Fibroblast of skin of left quadriceps (primary cell): ENCODE measurements at regions not wholly inside any gene's neighbourhood (a gene's known extent, or its start where the extent isn't known, plus 50 kb on each side); places are given as distances from the start of the nearest gene placed in this dataset.

ENCODE experiments used
- DNase-seq, 2 experiments: peaks; one replicate each; pipeline ENCODE4 v3.0.0-alpha.2; 2013; ENCODE audit warnings: low read depth in 2 of 2

- DNase-seq = no peak
Measured at GRCh38 chr6:43904311-43905123, 134.5 kb downstream of the VEGFA start.

- no peak for DNase-seq
Measured at GRCh38 chr6:43903739-43904290, 133.8 kb downstream of the VEGFA start.

DNA sequence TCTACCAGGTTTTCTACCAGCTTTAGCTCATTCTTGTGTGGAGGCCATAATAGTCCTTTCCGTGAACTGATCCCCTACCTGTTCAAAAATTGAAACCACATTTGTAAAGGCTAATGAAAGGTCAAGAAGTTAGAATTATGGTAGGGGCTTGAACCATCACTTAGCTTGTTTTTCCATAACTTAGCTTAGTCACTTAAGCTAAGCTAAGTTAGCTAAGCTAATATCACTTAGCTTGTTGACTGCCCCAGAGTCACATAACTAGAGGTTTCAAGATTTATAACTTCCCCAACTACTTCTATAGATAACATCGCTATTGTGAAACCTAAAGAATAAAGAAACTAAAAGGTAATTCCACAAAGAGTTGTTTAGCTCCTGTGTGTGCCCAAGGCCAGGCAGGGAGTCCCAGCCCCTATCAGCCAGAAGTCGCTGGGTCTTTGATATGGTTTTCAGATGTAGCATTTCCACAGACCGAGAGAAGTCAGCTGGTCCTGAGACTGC lies 131.8 kb downstream of the VEGFA start:
- no peak for DNase-seq

- DNase-seq = no peak
Measured at GRCh38 chr6:43900916-43901732, 131.1 kb downstream of the VEGFA start.

DNA sequence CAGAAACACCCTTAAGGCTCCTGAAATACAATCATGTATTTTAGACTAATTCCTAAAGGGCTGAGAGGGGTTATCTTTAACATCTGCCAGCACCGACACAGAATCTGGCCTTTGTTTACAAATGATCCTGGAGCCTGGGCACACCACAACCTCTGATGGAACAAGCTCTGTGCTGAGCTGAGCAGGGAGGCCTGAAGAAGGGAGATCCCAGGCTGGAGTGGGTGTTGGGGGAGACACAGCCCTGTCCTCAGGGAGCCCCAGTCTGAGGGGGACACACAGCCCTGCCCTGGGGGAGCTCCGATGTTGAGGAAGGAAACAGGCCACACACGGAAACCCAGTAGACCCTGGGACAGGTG lies 130.5 kb downstream of the VEGFA start:
- DNase-seq = no peak

GRCh38 chr6:43899830-43900229 lies 129.8 kb downstream of the VEGFA start:
- no peak for DNase-seq

DNA sequence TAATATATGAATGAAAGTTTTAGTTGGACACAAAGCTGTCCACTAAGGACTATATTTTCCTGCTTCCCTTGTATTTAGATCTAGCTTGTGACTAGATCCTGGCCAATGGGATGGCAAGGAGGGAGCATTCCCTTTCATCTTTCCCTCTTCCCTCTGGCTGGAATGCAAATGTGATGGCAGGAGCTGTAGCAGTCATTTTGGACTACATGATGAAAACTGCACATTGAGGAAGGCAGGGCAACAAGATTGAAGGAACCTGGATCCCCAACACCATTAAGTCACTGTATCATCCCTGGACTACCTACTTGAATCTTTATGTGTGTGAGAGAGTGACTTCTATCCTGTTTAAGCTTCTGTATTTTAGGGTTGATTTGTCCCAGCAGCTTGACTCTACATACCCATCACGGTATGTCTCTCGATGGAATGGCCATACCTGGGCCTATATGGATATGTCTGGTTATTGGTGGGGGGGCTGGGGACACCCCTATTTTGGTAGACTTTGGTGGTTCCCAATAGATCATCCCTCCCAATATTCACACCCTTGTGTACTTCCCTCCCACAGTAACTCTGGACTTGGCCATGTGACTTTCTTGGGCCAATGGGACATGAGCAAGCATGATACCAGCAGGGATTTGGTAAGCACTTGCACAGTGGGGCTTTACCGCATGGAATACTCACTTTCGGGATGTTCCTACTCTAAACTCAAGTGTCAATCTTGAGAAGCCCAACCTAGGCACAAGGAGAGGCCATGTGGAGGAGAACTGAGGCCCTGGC lies 128.5 kb downstream of the VEGFA start:
- no peak for DNase-seq

GRCh38 chr6:43897571-43898302 lies 127.7 kb downstream of the VEGFA start:
- no peak for DNase-seq

- DNase-seq = no peak
Measured at GRCh38 chr6:43896329-43897255, 126.6 kb downstream of the VEGFA start.

DNA sequence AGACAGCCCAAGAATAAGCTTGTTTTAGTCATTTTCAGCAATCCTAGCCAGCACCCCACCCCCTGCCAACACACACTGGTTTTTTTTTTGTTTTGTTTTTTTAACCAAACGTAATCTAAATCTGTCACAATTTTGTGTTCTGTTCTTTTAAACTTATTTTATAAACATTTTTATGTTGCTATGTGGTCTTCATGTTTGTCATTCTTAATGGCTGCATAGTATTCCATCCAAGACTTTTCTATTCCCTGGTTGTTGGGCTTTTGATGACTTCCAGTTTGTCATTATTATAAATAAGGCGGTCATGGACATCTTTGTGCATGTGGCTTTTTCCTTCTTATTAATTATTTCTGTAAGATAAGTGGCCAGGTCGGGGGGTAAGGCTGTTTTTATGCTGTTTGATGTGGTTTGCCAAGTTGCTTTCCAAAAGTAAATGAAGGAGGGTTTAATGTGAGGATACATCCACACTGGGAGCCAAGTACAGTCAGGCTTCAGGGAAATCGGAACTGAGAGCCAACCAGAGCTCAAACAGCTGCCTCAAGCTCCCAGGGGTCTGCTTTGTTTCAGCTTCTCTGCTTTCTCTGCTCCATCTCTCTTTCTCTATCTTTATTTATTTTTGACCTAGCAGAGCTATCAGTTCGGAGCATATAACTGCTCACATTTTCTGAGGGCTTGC lies 125.8 kb downstream of the VEGFA start:
- no peak for DNase-seq

DNA sequence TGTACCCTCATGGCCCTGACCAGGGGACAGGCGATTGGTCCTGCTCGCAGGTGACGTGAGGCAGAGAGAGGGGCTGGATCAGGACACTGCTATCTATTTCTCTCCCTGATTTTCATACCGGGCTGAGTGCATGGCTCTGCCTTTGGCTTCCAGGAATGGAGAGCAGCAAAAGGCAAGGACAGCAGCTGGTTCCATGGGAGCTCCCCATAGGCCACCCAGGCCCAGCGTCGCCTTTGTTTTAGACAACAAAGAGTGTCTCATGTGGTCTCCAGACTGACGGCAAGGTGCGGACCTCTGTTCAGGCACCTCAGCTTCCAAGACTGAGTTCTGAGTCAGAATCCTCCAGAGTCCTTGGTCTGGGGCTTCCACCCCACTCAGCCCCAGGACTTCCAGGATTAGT lies 123.1 kb downstream of the VEGFA start:
- no peak for DNase-seq

GRCh38 chr6:43891072-43891870 lies 121.3 kb downstream of the VEGFA start:
- no peak for DNase-seq

DNA sequence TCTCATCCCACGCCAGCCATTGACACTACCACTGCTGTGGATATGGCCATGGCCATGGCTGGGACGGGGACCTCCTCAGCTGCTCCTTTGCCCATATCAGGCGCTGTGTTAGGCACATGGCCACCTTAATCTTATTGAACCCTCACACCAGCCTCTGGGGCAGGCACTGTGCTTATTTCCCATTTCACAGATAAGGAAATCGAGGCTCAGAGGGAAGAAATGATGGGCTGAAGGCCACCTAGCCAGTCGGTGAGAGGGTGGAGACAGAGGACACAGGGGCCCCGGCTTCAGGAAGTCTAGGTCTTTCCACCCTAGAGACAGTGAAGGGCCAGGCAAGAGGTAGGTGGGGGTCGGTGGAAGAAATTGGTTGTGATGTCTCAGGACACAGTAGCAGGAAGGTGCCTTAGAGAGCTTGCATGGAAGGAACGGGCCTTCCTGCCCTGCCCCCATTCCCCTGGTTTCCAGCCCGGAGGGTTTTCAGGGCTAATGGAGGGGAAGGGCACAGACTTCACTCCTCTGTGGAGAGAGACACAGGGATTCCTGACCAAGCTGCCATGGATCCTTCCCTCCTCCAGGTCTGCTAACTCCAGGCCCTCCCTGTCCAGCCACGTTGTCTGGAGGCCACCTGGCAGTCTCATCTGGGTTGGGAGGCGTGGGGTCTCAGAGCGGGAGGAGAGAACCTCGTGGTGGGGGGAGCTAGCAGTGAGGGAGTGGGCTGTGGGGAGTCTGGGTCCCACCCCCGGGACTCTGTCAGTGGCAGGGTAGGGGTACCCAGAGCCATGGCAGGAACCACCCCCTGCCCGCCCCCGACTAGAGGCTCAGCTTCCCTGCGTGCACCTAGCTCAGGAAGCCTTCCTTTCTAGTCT lies 120.4 kb downstream of the VEGFA start:
- no peak for DNase-seq

DNA sequence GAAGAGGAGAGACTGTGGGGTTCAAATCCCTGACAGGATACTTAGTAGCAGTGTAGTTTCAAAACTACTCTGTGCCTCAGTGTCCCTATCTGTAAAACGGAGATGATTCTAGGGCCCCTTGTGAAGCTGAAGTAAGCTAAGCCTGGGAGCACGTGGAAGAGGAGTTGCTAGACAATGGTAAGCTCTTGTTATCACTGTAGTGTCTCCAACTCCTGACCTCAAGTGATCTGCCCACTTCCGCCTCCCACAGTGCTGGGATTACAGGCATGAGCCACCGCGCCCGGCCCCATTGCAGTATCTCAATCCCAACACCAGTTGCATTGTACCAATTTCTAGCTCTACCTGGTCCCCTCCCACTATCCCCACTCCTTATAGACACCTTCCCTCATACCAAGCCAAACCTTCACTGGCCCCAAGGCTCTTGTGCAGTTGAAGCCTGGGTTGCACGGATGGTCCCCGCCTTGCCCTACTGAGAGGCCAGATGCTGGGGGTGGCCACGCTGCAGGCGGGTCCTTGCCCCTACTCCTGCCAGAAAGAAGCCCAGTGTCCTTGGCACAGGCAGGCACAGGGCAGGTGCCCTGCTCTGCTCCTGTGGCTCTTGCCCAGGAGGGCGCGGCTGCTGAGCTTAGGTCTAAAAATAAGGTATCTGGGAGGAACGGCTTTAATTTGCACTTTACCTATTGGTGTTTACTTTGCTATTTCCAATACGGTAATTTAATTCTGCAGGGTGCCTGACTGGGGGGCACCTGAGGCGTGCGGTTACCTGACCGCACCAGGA lies 118.1 kb downstream of the VEGFA start:
- no peak for DNase-seq

- no peak for DNase-seq
Measured at GRCh38 chr6:43887340-43887858, 117.4 kb downstream of the VEGFA start.

DNA sequence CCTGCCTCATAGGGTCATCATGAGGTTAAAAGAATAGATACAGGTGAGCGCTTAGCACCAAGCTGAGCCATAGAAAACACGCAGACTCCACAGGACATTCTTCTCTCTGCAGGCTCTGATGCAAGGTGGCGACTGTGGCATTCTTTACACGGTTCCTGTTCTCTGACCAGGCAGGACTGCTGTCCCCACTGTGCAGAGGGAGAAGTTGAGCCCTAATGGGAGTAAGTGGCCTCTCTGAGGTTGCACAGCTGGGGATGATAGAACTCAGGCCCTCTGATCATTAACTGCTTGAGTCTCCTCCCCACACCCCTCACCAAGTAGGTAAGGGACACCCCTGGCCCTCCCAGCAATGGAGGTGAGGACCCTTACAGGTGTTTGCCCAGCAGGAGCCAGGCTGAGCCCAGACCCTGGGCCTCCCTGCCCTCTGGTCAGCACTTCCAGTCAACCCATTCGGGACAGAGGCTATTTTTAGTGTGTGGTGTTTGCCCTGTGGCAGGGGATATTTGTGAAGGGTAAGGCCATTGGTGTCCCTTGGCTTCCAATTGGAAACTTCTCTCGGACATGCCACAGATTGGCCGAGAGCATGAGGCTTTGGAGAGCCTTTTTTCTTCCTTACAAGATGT lies 116.8 kb downstream of the VEGFA start:
- no peak for DNase-seq
